Forelimb muscle (tissue), 1 donor: ENCODE measurements at regions not wholly inside any gene's neighbourhood (a gene's known extent, or its start where the extent isn't known, plus 50 kb on each side); places are given as distances from the start of the nearest gene placed in this dataset.
"Not testable (repeated sequence)": the region's sequence is repeated elsewhere in the genome, so short reads cannot be mapped to it uniquely, and the experiment has no call there.

Experiments used
- DNase-seq: peaks from one replicate; pipeline ENCODE4 v3.0.0-alpha.2; 2013; ENCODE audit warnings: low read depth

DNA sequence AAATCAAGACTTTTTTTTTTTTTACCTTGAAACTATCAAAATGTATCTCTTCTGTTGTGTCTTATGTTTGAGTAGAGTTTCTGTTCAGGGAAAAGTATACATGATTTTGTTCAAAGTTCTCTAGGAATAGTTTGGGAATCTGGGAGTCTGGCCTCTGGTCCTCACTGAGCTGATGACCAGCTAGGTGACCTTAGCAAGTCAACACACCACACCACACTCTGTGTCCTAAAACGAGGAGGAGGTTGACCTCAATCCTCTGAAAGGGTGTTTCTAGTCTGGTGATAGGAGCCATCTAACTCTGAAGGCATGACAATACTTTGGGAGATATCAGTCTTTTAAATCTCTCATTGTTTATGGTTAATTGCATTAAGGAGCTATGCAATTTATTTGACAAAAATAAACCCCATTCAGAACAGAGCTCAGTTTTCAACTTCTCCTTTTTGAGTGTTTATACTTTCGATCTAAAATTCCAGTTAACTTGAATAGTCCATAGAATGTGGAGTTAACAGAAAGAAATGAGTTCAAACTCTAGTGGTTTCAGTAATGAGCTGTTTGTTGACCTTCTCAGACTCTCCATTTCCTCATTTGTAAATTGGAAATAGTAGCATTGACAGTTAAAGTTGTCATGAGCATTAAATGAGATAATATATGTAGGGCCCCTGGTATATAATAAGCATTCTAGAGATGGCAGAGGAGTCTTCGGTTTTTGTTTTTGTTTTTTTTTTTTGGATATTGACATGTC, 112.2 kb upstream of the LRRN1 start:
- no peak for DNase-seq

DNA sequence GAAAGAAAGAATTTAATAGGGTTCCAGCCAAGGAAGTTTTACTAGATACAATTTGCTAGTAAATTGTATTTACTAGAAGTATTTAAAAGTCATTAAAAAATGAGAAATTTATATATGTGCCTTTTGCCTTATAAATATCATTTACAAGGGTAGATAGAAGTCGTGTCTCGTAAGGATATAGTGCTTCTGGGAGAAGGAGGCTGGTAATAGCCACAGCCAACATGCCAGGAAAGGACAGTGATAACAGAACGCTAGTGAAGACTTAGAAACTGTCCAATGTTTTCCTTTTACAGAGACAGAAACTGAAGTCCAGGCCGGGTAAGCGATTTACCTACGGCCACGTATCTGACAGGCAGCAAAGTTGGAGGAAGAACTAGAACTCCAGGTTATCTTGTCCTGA, 113.5 kb upstream of the LRRN1 start:
- no peak for DNase-seq

DNA sequence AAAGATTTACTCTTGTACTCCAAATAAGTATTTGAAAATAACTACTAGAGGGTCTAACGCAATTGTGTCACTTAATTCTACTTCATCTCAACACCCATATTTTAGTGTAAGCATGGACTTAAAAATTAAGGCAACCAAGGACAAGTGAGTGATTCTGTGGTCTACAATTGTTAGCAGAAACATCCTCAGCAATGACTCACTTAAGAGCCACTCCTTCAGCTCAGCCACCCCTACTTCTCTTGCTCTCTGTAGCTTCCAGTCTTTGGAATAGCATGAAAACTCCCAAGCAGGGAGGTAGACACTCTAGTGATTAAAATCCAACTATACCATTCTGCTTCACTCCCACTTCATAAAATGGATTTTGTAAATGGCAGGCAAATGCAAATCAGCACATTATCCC, 116.0 kb upstream of the LRRN1 start:
- no peak for DNase-seq

DNA sequence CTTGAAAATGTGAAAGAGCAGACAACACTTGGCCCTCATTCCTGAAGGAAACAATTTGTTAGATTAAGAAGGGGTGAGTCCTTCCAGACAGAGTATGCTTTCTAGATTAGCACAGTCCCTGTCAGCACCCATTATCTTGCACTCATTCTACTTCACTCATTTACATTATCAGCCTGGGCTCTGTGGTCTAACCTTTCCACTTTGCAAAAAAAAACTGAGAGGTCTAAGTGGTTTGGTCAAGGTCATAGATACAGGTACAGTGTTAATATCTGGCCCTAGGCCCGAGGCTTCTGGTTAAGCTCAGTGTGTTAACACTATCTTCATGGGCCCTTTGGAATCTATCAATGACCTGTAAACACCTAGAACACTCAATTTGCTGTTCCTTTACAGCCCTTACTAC, 123.4 kb upstream of the LRRN1 start:
- no peak for DNase-seq

DNA sequence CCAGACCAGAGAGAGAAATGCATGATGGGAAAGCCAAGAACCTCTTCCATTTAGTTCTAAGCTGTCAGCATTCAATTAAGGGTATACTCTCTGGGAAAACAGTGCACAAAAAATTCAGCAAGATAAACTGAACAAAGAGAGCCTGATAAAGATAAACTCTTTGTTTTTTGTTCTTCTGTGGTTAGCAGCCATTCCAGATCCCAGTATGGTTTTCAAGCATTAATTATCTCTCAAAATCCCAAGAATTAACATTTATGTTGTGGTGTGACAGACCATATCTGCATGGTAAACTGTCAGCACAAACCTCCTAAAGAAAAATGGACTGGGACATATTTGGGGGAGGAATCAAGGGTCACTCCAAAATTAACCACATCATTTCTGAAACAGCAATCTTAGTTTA, 124.0 kb upstream of the LRRN1 start:
- DNase-seq: no peak

DNA sequence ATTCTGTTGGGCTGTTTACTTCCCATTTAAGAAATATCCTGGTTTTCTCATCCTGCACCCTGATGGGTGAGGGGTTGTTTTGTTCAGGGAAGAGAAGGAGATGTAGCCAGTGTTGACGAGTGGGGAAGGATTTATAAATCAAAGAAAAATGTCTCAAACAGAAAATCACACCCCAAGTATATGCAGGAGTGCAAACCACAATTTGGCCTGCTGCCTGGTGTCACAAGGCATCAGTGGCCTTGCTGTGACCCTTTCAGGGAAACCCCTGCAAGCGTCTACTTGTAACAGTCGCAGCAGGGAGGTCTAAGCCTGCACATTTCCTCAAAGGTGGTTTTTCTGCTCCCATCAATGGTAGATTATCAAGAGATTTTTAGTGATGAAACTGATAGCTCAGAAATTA, 132.6 kb upstream of the LRRN1 start:
- no peak for DNase-seq

DNA sequence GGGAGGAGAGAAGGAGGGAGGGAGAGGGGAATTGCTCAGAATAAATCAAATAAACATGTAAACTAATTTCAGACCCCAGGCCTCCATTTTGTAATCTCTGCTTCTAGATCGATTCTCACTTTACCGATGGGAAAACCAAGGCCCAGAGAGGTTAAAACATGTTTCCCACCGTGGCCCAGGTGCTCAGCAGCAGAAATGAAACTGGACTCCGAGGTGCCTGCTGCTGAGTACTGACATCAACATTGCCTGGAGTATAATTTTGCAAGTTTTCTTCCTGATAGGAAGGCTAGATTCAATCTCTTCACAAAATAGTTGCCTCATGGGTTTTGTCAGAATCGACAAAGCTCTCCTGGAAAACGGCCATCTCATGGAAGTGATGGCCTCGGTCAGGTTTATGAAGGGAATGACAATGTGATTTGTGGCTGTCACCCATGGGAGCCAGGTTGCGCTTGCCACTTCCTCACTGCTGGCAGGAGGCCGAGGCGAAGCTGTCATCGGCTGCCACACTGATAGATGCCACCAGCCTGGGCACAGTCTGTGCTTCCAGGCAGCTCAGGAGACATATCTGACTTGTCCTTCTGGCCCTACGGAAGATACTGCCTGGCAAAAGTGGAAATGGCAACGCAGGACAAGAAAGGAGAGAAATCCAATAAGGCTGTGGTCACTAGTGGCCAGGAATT, 133.1 kb upstream of the LRRN1 start:
- no peak for DNase-seq

DNA sequence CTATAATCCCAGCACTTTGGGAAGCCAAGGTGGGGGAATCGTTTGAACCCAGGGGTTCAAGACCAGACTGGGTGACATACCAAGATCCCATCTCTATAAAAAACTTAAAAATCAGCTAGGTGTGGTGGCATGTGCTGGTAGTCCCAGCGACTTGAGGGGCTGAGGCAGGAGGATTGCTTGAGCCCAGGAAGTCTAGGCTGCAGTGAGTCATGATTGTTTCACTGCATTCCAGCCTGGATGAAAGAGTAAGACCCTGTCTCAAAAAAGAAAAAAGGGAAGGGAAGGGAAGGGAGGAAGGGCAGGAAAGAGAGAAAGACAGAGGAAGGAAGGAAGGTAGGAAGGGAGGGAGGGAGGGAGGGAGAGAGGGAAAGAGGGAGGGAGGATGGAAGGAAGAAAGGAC, 133.7 kb upstream of the LRRN1 start:
- DNase-seq: no peak

DNA sequence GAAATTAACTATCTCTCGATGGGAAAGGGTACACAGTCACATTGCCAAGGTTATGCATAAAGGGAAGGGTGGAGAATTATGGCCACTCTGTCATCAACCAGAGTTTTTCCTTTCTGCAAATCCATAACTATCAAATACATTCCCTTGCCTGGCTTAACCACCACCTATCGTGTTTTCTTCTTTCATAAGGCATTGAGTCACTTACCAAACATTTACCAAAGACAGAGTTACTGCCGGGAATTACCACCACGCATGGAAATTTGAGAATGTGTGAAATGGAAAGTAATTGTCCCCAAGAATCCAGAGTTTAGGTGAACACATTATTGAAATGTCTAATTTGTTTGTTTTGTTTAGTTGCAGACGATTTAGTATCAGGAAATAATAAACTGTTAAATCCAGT, 134.3 kb upstream of the LRRN1 start:
- no peak for DNase-seq

DNA sequence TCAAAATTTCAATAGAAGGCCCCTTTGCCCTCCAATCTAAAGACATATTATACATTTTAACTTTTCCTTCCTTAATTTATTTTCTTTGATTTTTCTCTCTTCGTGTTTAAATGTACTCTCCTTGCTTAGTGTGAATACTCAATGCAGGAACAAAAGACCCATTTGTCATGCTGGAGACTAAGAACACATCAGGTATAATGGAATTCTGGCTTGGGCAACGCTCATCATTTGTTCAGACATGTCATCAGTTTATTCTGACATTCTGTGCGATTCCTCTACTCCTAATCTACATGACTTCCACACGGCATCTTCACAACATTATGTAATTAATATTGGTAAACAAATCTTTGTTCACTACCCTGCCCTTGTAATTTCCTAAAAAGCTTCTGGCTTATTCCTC, 136.6 kb upstream of the LRRN1 start:
- no peak for DNase-seq

DNA sequence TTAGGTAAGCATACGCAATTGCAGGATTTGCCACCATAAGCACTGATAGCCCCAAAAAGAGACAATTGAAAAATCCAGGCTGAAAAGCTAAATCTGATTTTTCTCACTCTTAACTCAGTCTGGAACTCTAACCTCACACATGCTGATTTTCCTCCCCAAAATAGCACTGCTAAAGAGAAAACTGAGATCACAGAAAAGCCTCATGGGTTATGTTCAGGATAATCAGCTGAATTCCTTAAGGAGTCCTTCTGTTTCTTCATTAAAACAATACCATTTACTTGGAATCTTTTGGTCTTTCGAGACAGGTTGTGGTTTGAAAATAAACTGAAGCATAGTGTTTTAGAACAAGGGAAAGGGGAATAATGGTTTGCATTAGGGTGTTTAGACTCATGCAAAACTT, 144.3 kb upstream of the LRRN1 start:
- no peak for DNase-seq

DNA sequence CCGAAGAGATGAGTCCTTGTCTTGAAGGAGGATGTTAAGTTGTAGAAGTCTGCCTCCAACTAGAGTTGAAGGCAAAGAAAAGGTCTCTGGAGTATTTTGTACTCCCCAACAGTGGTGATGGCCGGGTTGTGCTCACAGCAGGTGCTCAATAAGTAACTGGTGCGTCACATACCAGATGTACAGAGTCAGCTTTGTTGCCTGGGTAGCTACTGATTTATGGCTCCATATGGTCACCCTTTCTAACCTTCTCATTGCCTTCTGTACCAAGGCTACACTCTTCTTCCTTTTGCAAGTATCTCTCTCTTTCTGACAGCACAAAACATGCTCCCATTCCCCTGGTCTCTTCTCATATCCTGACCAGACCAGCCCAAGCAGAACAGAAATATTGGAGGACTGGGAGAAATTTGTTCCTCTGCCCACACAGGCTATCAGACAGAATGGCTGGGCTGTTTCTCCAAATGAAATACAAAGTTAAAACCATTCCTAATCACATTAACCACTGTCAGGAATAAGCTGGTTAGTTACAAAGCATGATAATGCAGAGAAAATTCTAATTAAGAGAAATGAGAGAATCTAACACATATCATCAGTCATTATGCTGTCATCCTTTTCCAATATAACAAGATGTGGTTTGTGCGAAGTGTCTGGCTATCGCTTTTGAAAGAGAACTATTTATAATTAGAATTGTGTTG, 150.1 kb upstream of the LRRN1 start:
- DNase-seq: no peak

DNA sequence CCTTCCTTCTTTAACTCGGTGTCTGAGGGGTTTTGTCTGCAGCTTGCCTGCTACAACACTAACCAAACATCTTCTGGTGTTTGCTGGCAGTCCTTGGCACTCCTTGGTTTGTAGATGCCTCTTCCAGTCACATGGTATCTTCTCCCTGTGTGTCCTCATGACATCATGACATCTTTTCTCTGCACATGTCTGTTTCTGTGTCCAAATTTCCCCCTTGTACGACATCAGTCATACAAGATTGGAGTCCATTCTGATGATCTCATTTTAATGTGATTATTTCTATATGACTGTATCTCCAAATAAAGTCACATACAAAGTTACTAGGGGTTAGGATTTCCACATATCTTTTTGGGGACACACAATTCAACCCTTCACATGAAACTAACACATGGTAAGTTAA, 152.3 kb upstream of the LRRN1 start:
- no peak for DNase-seq

DNA sequence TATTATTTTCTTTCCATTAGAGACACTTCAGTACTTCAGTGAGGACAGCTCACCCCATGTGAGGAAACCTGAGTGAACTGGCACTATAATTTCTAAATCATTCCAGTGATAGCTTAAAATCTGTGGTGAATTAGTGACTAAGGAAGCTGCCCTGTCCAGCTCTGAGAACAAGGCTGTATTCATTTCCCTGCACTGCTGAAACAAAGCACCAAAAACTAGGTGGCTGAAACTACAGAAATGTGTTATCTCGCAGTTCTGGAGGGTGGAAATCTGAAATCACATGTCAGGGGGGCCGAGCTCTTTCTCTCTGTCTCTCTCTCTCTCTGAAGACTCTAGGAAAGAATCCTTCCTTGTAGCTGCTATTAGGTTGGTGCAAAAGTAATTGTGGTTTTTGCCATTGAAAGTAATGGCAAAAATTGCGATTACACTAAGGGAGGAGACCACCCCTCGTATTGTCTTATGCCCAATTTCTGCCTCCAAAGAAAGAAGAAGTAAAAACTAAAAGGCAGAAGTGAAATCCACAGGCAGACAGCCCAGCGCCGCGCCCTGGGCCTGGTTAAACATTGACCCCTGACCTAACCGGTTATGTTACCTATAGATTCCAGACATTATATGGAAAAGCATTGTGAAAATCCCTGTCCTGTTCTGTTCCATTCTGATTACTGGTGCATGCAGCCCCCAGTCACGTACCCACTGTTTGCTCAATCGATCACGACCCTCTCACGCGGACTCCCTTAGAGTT, 153.0 kb upstream of the LRRN1 start:
- DNase-seq: not testable (repeated sequence)

DNA sequence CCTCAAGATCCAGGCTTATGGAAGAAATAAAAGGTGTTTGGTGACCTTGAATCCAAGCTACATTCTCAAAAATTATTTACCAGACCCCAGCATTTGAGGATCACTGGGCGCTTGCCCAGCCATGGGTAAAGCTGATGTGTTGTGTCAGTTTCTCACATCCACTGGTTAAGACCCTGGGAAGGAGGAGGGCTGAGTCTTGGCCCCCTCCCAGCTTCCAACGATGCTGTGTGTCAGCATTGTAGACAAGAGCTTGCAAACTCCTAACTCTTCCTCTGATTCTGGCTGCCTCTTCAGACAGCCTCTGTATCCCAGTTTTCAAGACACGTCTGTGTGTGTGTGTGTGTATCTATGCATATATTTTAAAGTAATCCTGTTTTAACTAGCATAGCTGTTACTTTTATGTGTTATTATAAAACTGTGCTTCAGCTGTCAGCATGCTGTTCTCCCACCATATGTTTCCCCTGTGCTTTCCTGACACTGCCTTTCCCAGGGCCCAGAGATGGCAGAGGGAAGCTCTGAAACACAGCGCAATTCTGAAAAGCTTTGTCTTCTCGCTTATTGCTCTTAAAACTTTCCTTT, 157.3 kb upstream of the LRRN1 start:
- no peak for DNase-seq

DNA sequence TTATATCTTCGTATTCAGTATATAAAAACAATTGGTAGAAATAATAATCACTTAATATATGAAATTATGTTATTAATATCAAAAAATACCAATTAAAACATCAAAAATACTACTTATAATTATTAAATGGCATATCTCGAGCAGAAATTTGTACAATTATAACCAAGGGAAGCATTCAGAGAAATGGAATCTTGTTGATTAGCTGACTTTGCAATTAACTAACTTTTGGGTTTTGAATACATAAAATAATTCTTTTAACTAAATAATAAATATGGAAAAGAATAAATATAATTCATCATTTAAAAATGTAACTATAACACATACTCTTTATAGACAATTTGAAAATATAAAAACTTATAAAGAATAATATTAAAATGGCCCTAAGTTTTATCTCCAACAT, 160.2 kb upstream of the LRRN1 start:
- DNase-seq: no peak

DNA sequence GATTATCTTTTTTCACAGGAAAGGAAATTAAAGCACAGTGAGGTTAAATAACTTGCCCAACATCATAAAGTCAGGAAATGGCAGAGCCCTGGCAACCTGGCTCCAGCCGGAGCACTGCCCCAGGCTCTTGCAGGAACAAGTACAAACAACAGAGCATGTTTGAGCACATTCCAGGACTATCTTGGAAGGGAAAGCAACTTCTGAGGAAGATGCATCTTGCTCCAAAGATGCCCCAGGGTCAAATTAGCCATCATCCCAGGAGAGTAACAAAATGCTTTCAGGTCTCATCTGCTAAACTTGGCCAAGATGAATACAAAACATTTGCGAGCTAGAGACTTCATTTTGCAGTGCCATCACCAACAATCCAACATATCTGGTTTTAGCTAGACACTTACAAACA, 162.4 kb upstream of the LRRN1 start:
- no peak for DNase-seq

DNA sequence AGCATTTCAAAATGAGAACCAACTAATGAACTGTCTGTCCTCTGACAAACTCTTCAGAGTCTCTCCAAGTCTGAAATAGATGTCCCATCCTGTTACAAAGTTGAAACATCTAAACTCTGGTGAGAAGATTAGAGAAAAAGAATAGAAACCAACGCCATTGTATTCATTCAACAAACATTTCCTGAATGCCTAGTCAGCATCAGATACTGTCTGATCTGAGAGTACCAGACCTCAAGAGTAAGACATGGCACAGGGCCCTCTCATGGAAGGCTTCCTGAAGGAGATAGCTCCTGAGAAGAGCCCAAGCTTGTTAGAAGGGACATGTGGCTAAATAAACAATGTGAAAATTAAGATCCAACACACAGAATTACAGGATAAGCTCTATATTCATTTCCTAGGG, 164.1 kb upstream of the LRRN1 start:
- no peak for DNase-seq

DNA sequence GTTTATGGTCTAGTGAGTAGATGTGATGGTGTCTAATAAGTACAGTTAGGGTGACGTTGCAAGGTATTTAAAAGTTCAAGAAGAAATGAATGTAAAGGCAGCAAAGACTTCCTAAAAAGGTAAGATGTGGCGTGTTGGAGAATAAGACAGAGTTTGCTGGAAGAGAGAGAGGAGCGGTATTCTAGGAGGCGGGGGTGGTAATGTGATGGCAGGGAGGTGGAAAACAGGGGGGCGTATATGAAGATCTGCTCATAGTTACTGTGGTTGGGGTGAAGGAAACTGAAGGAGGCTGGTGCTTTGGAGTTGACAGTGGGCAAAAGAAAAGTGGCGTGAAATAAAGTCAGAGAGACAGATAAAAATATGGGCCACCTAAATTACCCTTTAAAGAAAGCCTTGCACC, 164.9 kb upstream of the LRRN1 start:
- no peak for DNase-seq

DNA sequence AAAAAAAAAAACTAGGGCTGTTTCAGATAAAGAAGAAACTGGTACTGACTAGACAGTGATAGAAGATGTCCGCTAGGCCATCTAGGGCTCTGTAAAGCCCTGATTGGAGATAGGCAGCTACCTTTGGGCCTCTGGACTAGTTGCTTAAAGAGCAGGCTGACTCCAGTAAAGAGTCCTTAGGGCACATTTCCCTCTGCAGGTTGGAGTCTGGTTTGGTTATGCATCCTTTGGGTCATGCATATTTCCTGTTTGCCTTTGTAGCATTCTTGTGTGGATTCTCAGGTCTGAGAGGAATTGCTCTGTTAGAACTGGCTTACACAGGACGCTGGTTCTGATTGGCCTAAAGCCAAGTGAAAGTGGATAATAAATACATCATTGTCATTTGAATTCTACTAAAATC, 165.5 kb upstream of the LRRN1 start:
- no peak for DNase-seq

DNA sequence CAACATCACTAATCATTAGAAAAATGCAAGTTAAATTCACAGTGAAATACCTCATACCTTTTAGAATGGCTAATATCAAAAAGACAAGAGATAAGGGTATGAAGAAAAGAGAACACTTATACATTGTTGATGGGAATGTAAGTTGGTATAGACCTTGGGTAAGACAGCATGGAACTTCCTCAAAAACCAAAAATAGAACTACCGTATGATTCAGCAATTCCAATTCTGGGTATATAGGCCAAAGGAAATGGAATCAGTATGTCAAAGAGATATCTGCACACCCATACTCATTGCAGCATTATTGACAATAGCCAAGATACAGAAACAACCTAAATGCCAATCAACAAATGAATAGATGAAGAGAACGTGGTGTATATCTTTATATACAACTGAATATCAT, 166.8 kb upstream of the LRRN1 start:
- no peak for DNase-seq

DNA sequence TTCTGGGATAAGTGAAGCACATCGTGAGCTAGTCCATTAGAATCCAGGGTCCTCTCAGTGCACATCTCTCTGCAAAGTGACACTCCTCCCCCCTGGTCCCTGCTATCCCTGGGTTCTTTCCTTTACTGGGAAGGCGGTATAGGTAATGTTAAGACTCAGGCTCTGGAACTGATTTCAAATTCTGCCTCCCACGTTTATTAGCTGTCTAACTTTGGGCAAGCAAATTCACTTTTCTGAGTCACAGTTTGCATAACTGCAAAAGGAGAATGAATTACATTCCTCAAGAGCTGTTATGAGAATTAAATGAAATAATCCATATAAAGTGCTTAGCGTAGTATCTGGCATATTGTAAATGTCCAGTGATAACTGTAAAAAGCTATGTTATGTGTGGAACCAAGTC, 168.1 kb upstream of the LRRN1 start:
- no peak for DNase-seq
